ENCODE measurements at regions not wholly inside any gene's neighbourhood (a gene's known extent, or its start where the extent isn't known, plus 50 kb on each side); places are given as distances from the start of the nearest gene placed in this dataset.

DNA sequence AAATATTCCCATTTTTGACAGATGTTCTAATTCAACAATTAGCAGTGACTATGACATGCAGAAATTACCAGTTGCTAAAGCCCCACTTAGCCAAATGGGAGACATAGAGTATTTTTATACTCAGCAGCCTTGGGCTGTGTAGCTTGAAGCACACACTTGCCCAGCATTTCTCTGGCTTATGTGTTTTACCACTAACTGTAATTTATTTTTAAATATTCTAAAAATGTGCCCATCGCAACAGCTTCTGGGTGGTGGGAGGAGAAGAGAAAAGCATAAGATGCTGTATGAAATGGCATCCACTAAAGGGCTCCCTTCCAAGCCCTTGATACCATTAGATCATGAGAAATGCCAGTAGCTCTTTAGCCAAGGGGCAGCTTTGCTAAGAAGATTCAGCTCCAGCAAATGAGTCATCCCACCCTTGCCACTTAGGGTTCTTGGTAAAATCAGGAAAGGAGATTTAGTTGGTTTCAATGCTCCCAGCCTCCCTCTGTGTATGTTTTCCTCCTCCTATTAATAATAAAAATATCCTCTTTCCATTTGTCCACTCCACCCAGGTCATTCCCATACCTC, 462.7 kb upstream of the DEPDC1 start:
- no peak for DNase-seq (ENCODE audit: low read depth)

GRCh38 chr1:68961143-68961542, 464.3 kb upstream of the DEPDC1 start:
- no peak for DNase-seq (ENCODE audit: low read depth)

GRCh38 chr1:68963353-68963752, 466.5 kb upstream of the DEPDC1 start:
- no peak for DNase-seq (ENCODE audit: low read depth)

GRCh38 chr1:68969441-68969840, 472.6 kb upstream of the DEPDC1 start:
- no peak for DNase-seq (ENCODE audit: low read depth)

DNA sequence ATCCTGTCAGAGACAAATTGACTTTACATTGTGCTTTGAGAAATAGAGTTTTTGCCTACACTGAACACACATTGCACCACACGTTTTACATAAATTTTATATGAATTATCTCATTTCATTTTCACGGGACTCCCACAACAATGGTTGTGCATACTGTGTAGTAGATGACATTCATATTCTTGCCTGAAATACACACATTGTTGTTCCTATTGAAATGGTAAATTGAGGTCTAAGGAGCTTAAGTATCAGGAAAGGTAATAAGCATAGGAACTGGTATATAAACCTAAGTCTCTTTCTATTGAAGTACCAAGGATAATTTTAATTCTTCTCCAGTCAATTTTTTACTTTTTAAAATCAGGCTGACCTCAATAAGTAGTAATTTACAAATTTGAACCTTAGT, 473.7 kb upstream of the DEPDC1 start:
- DNase-seq (ENCODE audit: low read depth), result no peak

DNA sequence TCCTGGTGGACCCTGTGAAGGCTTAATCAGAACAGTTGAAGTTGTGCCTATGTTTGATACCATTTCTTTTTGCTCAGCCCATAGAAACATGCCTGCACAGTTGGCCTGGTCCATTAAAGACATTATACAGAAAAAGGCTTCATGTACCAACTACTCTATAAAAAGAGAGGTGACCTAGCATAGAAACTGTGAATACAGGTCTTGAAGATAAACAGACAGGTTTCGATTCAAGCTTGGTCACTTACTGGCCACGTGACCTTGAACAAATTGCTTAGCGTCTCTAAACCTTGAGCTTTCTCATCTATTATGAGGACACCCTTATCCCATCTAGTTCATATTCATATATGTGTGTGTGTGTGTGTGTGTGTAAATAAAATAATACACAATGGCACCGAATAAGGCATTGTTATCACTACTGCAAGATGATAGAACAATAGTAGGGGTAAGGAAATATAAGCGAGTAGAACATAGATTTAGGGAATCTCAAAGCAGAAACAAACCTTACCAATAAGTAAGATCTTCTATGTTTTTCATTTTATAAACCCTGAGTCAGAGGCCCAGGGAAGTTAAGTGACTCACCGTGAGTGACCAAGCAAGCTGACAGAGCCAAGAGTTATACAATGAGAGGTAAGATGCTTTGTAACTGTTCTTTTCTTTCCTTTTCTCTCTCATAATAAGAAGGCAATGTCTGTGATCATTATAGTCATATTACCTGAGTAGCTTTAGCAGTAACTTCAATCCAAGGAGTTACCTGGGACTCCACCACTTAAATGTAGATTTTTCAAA, 476.8 kb upstream of the DEPDC1 start:
- peak; percentile 66 for DNase-seq (ENCODE audit: low read depth)

DNA sequence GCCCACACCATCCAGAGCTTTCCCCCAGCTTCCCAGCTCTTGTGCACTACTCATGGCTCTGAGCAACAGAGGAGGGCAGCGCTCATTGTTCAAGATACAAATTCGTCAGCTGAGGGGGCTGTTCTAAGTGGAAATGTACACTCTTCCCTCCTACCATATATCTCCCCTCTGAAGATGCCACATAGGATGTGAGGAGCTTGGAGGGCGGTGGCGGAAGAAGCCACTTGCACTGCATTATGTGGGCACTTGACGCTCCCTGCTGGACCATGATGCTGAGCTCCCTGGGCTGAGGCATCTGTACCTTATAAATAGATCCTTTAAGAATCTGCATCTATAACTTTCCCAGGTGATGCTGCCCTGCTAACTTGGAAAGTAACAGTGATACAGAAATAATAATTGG, 477.6 kb upstream of the DEPDC1 start:
- DNase-seq (ENCODE audit: low read depth), result no peak

DNA sequence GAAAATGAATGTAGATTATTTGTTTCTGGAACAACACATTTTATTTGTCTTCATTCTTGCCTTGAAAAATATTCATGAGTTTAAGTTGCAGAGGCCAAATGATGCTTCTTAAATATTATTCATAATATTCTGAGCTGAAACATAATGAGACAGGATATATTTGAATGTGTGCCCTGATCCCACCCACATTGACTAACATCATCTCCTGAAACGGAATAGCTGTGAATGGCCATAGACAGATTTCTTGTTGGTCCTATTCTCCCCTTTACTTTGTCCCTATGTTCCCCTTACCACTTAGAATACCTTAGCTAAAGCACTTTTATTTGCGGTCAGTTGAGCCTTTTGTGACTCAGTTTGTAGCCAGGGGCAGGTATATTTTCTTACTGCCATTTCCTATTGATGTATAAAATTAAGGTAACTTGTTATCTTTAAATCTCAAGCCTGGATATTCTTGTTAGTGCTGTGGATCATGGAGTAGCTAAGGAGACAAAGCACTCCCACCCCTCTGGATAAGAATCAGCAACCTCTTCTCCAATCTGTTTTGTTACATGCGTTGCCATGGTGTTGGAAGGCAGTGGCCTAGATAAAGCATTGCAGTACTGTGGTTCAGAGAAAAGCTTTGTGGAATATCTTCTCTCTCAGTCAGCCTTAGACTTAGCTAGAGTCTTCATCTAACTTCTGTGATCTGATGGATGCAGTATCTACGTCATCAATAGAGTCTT, 478.5 kb upstream of the DEPDC1 start:
- DNase-seq (ENCODE audit: low read depth), result no peak

DNA sequence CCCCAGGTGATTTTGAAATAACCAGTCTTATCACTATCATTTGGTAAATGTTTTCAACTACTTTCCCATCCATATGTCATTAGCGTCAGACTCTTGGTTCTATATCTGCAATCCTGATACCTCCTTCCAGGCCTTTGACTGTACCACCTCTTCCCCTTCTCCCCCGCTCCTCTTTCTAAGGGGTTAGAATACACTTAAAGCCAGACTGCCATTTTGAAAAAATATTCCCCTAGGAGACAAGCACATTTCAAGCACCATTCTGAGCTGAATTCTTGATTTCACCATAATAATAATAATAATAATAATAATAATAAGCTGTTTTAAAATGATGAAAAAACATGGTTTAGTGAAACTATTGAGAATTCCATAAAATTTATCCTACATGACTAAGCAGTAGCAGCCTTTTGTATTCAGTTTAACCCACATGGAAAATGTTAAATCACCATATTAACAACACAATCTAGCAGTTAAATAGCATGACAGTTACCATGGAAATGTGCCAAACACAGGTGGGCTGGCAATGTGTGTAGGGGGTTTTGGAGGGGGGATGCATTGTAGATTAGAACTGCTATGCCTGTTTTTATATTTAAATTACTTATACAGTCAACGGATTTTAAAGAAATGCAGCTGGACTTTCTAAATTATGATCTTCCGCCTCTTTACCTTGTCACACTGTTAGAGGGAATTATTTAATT, 480.2 kb upstream of the DEPDC1 start:
- DNase-seq (ENCODE audit: low read depth), result no peak

DNA sequence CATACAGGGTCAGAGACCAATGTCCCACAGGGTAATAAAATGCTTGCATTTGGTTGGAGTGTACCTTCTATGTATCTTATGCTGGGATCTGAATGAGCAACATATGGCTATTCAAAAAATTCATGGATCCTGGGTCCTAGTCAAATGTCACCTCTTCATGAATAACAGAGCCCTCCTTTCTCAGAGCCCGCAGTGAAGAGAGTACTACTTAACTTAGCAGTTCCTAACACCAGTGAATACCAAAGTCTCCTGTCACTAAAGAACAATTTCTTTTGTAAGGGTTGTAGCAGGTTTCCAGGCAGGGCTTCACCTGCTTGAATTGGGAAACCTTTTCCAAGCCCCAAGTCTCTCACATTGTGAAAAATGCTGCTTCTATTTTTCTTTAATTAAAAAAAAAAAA, 483.0 kb upstream of the DEPDC1 start:
- DNase-seq (ENCODE audit: low read depth), result no peak

DNA sequence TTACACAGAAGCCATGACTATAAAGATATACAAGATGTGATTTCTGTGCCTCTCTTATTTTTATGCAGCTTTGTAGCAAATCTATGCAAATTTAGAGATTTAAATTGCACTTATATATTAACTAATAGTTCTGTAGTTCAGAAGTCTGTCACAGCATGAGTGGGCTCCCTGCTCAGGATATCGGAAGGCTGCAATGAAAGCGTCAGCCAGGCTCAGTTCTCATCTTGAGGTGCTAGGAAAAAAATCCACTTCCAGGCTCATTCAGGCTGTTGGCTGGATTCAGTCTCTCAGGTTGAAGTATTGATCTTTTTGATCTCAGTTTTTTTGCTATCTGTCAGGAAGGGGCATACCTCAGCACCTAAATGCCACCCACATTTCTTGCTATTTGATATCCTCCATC, 487.4 kb upstream of the DEPDC1 start:
- DNase-seq (ENCODE audit: low read depth), result no peak

DNA sequence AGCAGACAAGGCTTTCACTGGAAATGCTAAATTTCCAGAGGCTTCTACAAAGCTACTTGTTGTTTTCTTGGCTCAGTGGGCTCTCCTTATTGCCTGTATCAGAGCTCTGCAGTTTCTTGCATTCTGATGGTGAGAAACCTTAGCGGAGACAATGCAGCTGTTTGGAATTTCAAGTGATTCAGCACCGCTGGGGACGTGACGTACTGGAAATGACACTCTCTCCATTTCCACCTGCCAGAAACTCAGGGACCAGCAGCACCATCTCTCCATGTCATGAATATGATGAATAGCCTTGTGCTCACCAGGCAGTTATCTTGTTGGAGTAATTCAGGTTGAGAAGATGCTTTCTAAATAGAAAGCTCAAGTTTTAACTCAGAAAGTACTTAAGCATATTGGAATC, 497.2 kb upstream of the DEPDC1 start:
- DNase-seq (ENCODE audit: low read depth), result no peak

- no peak for DNase-seq (ENCODE audit: low read depth)
Observed at GRCh38 chr1:69016468-69016867, 519.6 kb upstream of the DEPDC1 start.

DNA sequence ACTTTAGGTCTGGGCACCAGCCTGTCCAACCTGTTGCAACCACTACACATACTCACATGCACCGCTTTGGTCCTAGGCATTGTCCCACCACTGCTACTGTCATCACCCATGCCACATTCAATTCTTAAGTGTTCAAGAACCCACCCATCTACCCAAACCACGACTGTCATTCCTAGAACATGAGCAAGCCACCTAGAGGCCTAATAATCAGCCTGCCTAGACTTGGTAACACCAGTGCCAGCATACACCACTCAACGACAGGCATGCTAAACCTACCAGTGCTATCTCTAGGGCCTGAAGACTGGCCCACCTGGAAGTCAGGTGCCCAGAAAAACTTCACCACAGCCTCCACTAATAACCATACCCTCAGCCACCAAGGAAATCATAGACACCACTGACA, 532.8 kb upstream of the DEPDC1 start:
- DNase-seq (ENCODE audit: low read depth), result no peak

DNA sequence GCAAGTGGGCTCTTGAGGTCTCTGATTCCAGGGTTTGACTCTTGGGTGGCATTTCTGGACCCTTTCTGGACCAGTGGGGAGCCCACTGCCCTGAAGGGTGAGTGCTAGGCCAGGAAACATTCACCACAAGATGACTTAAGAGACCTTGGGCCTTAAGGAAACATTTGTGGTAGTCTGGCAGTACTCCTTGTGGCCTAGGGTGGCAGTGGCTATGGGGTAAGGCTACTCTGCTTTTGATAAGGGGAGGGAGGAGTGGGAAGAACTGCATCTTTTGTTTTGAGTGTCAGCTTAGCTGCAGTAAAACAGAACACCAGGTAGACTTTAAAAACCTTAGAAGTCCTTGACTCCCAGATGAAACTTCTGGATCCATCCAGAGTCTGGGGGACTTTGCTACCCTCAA, 529.3 kb upstream of the LRRC7 start:
- no peak for DNase-seq (ENCODE audit: low read depth)

DNA sequence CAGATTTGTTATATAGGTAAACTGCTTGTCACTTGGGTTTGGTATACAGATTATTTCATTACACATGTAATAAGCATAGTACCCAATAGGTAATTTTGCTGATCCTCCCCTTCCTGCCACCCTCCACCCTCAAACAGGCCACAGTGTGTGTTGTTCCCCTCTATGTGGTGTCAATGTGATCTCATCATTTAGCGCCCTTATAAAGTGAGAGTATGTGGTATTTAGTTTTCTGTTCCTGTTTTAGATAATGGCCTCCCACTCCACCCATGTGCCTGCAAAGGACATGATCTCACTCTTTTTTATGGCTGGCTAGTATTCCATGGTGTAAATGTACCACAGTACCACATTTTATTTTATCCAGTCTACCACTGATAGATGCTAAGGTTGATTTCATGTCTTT, 522.1 kb upstream of the LRRC7 start:
- no peak for DNase-seq (ENCODE audit: low read depth)

GRCh38 chr1:69055194-69055593, 512.5 kb upstream of the LRRC7 start:
- DNase-seq (ENCODE audit: low read depth), result no peak

DNA sequence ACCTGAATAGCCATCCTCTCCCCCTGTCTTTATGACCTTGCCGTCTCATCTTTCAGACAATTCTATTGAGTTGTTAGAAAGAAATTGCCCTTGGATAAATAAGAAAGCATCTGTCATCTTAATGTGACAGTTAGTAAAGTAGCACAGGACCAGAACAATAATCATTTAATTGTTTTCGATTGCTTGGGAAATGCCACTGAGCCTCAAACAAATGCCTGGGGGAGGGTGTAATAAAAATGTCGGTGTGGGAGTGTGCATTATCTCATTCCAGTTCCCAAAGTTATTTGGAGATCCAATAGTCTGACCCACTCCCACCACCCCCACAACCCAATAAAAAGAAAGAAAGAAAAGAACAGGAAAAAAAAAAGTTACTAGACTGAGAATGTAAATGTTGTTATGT, 509.3 kb upstream of the LRRC7 start:
- no peak for DNase-seq (ENCODE audit: low read depth)

DNA sequence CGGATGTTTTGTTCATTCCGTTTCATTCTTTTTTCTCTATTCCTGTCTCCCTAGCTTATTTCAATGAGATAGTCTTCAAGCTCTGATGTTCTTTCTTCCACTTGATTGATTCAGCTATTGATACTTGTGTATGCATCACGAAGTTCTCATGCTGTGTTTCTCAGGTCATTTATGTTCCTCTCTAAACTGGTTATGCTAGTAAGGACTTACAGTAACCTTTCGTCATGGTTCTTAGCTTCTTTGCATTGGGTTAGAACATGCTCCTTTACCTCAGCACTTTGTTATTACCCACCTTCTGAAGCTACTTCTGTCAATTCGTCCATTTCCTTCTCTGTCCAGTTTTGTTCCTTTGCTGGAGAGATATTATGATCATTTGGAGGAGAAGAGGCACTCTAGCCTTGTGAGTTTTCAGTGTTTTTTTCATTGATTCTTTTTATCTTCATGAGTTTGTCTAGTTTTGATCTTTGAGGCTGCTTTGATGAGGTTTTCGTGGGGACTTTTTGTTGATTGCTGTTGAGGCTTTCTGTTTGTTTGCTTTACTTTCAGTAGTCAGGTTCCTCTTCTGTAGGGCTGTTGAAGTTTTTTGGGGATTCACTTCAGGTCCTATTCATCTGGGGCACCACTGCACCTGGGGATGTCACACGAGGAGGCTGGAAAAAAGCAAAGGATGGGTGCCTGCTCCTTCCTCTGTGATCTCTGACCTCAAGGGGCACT, 496.9 kb upstream of the LRRC7 start:
- DNase-seq (ENCODE audit: low read depth), result no peak

- DNase-seq (ENCODE audit: low read depth), result no peak
Observed at GRCh38 chr1:69073176-69073575, 494.5 kb upstream of the LRRC7 start.

- no peak for DNase-seq (ENCODE audit: low read depth)
Observed at GRCh38 chr1:69076631-69077030, 491.1 kb upstream of the LRRC7 start.

GRCh38 chr1:69077198-69077597, 490.5 kb upstream of the LRRC7 start:
- DNase-seq (ENCODE audit: low read depth), result no peak

Data from stromal cell of bone marrow (primary cell).